ENCODE measurements at regions not wholly inside any gene's neighbourhood (a gene's known extent, or its start where the extent isn't known, plus 50 kb on each side); places are given as distances from the start of the nearest gene placed in this dataset.

DNA sequence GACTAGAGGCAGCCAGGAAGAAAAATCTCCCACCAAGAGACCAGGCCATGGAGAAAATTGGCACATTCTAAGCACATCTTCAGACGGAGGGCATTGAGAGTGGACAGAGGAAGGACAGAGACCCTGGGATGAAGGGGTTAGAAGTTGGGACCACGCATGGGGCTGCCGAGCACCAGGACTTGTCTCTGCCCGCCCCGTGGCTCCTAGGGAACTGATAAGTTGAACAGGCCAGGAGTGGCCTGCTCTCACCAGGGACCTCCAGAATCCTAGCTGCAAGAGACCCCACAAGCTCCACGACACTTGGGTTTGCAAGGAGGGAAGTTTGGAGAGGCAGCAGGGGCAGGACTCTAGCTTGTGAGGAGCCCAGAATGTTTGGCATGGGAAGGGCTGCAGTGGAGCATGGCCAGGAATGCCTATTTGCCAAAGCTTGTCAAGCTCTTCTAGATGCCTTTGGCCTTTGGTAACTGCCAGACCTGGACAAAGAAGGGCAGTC lies 355.1 kb downstream of the NSUN3 start:
- no peak overlapping the region for H3K9ac ChIP-seq (ENCODE audit: insufficient read depth in 1 of 2, low read depth in 2 of 2, low read length in 2 of 2)
- intact Hi-C loops (cut with micrococcal nuclease) (no loop called here), in situ Hi-C loops (cut with MboI) (no loop called here)
- no peaks in the 10 kb centered on the region for H3K27me3 ChIP-seq (ENCODE audit: control insufficient read depth in 2 of 2, insufficient read depth in 2 of 2, low read length in 2 of 2)
- H3K4me2 ChIP-seq (ENCODE audit: insufficient read depth, low read length) = no peak overlapping the region
- no peaks in the 10 kb centered on the region for H3K9me3 ChIP-seq (replicated peaks; ENCODE audit: control insufficient read depth, insufficient read depth, low read depth, low read length)
- ATAC-seq (no peak), DNase-seq (ENCODE audit: extremely low read depth in 1 of 4, low spot score in 3 of 4) (no peak), FAIRE-seq (no peak)
- no peak overlapping the region for H3K4me3 ChIP-seq
- no TSS peak for BruUV-seq (replicated peaks)
- ChIA-PET CTCF (ENCODE audit: low intra/inter-chr PET ratio) (no interaction called here), POLR2A (no interaction called here)
- TF ChIP-seq BMI1 (IDR thresholded peaks at IDR 0.05; ENCODE audit: low read length) (no peak), ZNF699 (CRISPR knock-in tag; IDR thresholded peaks at IDR 0.05; ENCODE audit: insufficient replicate concordance) (no peak), FOS (IDR thresholded peaks at IDR 0.05; ENCODE audit: extremely low read depth, insufficient read length) (no peak), ZNF77 (CRISPR knock-in tag; IDR thresholded peaks at IDR 0.05) (no peak), TSC22D4 (tag; IDR thresholded peaks at IDR 0.05) (no peak), DNMT1 (IDR thresholded peaks at IDR 0.05) (no peak), KAT7 (CRISPR knock-in tag; IDR thresholded peaks at IDR 0.05; ENCODE audit: borderline replicate concordance) (no peak), MEF2A (IDR thresholded peaks at IDR 0.05; ENCODE audit: control insufficient read depth, low read depth, low read length) (no peak), CTBP1 (IDR thresholded peaks at IDR 0.05; ENCODE audit: borderline replicate concordance) (no peak), BRD4 (IDR thresholded peaks at IDR 0.05) (no peak), HEY1 (CRISPR knock-in tag; IDR thresholded peaks at IDR 0.05; ENCODE audit: borderline replicate concordance) (no peak), SMARCE1 (IDR thresholded peaks at IDR 0.05) (no peak), ZNF583 (CRISPR knock-in tag; IDR thresholded peaks at IDR 0.05) (no peak), ZNF79 (CRISPR knock-in tag; IDR thresholded peaks at IDR 0.05; ENCODE audit: low read depth) (no peak), PURB (CRISPR knock-in tag; IDR thresholded peaks at IDR 0.05; ENCODE audit: low read depth) (no peak), ZNF175 (CRISPR knock-in tag; IDR thresholded peaks at IDR 0.05; ENCODE audit: low read depth) (no peak), HMG20B (CRISPR knock-in tag; IDR thresholded peaks at IDR 0.05) (no peak), EHMT2 (IDR thresholded peaks at IDR 0.05) (no peak)
- TF ChIP-seq, protein P1, sequence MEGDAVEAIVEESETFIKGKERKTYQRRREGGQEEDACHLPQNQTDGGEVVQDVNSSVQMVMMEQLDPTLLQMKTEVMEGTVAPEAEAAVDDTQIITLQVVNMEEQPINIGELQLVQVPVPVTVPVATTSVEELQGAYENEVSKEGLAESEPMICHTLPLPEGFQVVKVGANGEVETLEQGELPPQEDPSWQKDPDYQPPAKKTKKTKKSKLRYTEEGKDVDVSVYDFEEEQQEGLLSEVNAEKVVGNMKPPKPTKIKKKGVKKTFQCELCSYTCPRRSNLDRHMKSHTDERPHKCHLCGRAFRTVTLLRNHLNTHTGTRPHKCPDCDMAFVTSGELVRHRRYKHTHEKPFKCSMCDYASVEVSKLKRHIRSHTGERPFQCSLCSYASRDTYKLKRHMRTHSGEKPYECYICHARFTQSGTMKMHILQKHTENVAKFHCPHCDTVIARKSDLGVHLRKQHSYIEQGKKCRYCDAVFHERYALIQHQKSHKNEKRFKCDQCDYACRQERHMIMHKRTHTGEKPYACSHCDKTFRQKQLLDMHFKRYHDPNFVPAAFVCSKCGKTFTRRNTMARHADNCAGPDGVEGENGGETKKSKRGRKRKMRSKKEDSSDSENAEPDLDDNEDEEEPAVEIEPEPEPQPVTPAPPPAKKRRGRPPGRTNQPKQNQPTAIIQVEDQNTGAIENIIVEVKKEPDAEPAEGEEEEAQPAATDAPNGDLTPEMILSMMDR (IDR thresholded peaks at IDR 0.05 in 2 of 3, conservative IDR thresholded peaks at IDR 0.05 in 1 of 3; ENCODE audit: insufficient read depth in 2 of 3, low read depth in 1 of 3, low read length in 3 of 3) = no peak
- WGBS (ENCODE audit: insufficient coverage, low coverage, missing lambda C conversion rate) = 0% methylated on average over 2 of the region's 6 CpGs
- no peaks in the 10 kb centered on the region for H3K9me1 ChIP-seq (ENCODE audit: control insufficient read depth, insufficient read depth, low read length)
- no peak overlapping the region for H3K27ac ChIP-seq (ENCODE audit: extremely low read depth, low read depth, low read length)
- no peak overlapping the region for H2AFZ ChIP-seq (ENCODE audit: low read depth, low read length)
- no peaks in the 10 kb centered on the region for H4K20me1 ChIP-seq (replicated peaks; ENCODE audit: control insufficient read depth, insufficient read depth, low read length)
- H3K4me1 ChIP-seq (replicated peaks in 1 of 2; ENCODE audit: control insufficient read depth in 2 of 2, insufficient read depth in 2 of 2, low read length in 2 of 2) = no peaks in the 10 kb centered on the region
- no peaks in the 10 kb centered on the region for H3K79me2 ChIP-seq (ENCODE audit: control insufficient read depth, insufficient read depth, low read length)
- no peaks in the 10 kb centered on the region for H3K36me3 ChIP-seq (ENCODE audit: control insufficient read depth, insufficient read depth, low read length)

All from K562 (cell line).